C4-2B (cell line): ENCODE measurements at regions not wholly inside any gene's neighbourhood (a gene's known extent, or its start where the extent isn't known, plus 50 kb on each side); places are given as distances from the start of the nearest gene placed in this dataset.

Experiments used
- H3K27ac ChIP-seq: fragments of 450-650 bp; 2 replicates; pipeline ENCODE4 v1.5.1; 2017
- CTCF ChIP-seq: fragments of 450-650 bp; conservative IDR thresholded peaks from 2 replicates; pipeline ENCODE4 v1.5.1; 2017; ENCODE audit warnings: mild to moderate bottlenecking
- ZFX ChIP-seq: fragments of 450-650 bp; IDR thresholded peaks from 2 replicates; pipeline ENCODE4 v1.6.1; 2017

- peak overlapping the region; percentile 11 for H3K27ac ChIP-seq
- TF ChIP-seq CTCF (no peak; the same call in 1 of the 2 replicates), ZFX (no peak)
These were observed 246.7 kb downstream of the MAFB start for GRCh38 chr20:40442181-40442963.

GRCh38 chr20:40441771-40442170 lies 247.3 kb downstream of the MAFB start:
- H3K27ac ChIP-seq = peak overlapping the region; percentile 11; the same call in 1 of the 2 replicates
- TF ChIP-seq ZFX (no peak), CTCF (no peak)

GRCh38 chr20:40438161-40438830 lies 250.7 kb downstream of the MAFB start:
- no peak overlapping the region for H3K27ac ChIP-seq
- TF ChIP-seq CTCF (no peak), ZFX (no peak)

GRCh38 chr20:40436011-40436410 lies 253.0 kb downstream of the MAFB start:
- no peak overlapping the region for H3K27ac ChIP-seq
- TF ChIP-seq ZFX (no peak), CTCF (no peak)

GRCh38 chr20:40435146-40435895 lies 253.7 kb downstream of the MAFB start:
- no peak for TF ChIP-seq ZFX
- no peak for TF ChIP-seq CTCF
- no peak overlapping the region for H3K27ac ChIP-seq

- no peak overlapping the region for H3K27ac ChIP-seq
- TF ChIP-seq CTCF (no peak), ZFX (no peak)
These were observed 254.9 kb downstream of the MAFB start for GRCh38 chr20:40434122-40434521.

- no peak overlapping the region for H3K27ac ChIP-seq
- no peak for TF ChIP-seq CTCF
- no peak for TF ChIP-seq ZFX
These were observed 255.6 kb downstream of the MAFB start for GRCh38 chr20:40433341-40433861.
